H1 (cell line): ENCODE measurements at regions not wholly inside any gene's neighbourhood (a gene's known extent, or its start where the extent isn't known, plus 50 kb on each side); places are given as distances from the start of the nearest gene placed in this dataset.

Experiments used
- HDAC2 ChIP-seq, 2 experiments: fragments of 300-600 bp in 1 of 2; sonication (generic) in 1 of 2; IDR thresholded peaks; 2 replicates each; pipeline ENCODE4 v1.6.1; 2011 to 2012; ENCODE audit warnings: low read depth in 2 of 2, low read length in 2 of 2, mild to moderate bottlenecking in 2 of 2, moderate library complexity in 2 of 2, borderline replicate concordance in 1 of 2, inconsistent platforms in 1 of 2
- HDAC6 ChIP-seq: IDR thresholded peaks from one replicate; pipeline ENCODE4 v1.7.1; 2012; ENCODE audit warnings: low read depth, mild to moderate bottlenecking, inconsistent platforms, low read length, moderate library complexity
- JUN ChIP-seq: IDR thresholded peaks from 2 replicates; pipeline ENCODE4 v1.6.1; 2011; ENCODE audit warnings: low read depth, mild to moderate bottlenecking, improper control_type of control experiment, low read length
- KDM1A ChIP-seq: fragments of 200-600, 300-600 bp; sonication (generic); IDR thresholded peaks from 2 replicates; pipeline ENCODE4 v1.7.1; 2016; ENCODE audit warnings: mild to moderate bottlenecking, low read length, borderline replicate concordance
- RAD21 ChIP-seq, 2 experiments: IDR thresholded peaks in 1 of 2; conservative IDR thresholded peaks in 1 of 2; 2 replicates each; pipeline ENCODE4 v1.6.1; 2011; ENCODE audit warnings: low read depth in 2 of 2, low read length in 2 of 2, improper control_type of control experiment in 1 of 2, inconsistent platforms in 1 of 2, mild to moderate bottlenecking in 1 of 2, moderate library complexity in 1 of 2
- RNF2 ChIP-seq: fragments of 200-900, 300-1000 bp; sonication (generic); IDR thresholded peaks from 2 replicates; pipeline ENCODE4 v1.7.1; 2016; ENCODE audit warnings: borderline replicate concordance, low read depth, mild to moderate bottlenecking, antibody characterized with exemption, low read length; ENCODE audit not compliant: poor library complexity, severe bottlenecking; ENCODE audit errors: missing control alignments
- TF ChIP-seq, protein P1 (sequence below): IDR thresholded peaks from 2 replicates; pipeline ENCODE4 v1.6.1; 2011; ENCODE audit warnings: low read length, improper control_type of control experiment

- TF ChIP-seq KDM1A (no peak), HDAC2 (IDR thresholded peaks at IDR 0.05; ENCODE audit: borderline replicate concordance in 1 of 2, low read depth in 2 of 2, low read length in 2 of 2) (no peak), HDAC6 (no peak), RNF2 (no peak), JUN (no peak), RAD21 (IDR thresholded peaks at IDR 0.05 in 1 of 2, conservative IDR thresholded peaks at IDR 0.05 in 1 of 2; ENCODE audit: low read depth in 2 of 2, low read length in 2 of 2) (no peak)
- TF ChIP-seq, protein P1, sequence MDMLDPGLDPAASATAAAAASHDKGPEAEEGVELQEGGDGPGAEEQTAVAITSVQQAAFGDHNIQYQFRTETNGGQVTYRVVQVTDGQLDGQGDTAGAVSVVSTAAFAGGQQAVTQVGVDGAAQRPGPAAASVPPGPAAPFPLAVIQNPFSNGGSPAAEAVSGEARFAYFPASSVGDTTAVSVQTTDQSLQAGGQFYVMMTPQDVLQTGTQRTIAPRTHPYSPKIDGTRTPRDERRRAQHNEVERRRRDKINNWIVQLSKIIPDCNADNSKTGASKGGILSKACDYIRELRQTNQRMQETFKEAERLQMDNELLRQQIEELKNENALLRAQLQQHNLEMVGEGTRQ: no peak
Measured at GRCh38 chr11:116505298-116506262, 267.2 kb downstream of the BUD13 start (continued).
